Panc1 (cell line): ENCODE measurements at regions not wholly inside any gene's neighbourhood (a gene's known extent, or its start where the extent isn't known, plus 50 kb on each side); places are given as distances from the start of the nearest gene placed in this dataset.

Experiments
- ATAC-seq: fragments of 200-7000 bp; cut with Tn5 transposase; 2 replicates; pipeline ENCODE4 v1.9.1; 2020; ENCODE audit warnings: mild to moderate bottlenecking, moderate library complexity
- BruUV-seq: library from RNA; stranded (reverse); fragments of 400-500 nt; replicated peaks from 2 replicates; lab custom pipeline; 2021; lab: Mats Ljungman, UMichigan
- CTCF ChIA-PET: fragments of 300-600 bp; sonication (Branson Sonifier 250); formaldehyde crosslinking; loops from one replicate; lab custom pipeline; 2022; ENCODE audit warnings: antibody characterized with exemption; lab: Charles Lee
- POLR2A ChIA-PET: fragments of 300-600 bp; sonication (Branson Sonifier 250); formaldehyde crosslinking; loops from one replicate; lab custom pipeline; 2022; ENCODE audit warnings: antibody characterized with exemption; lab: Charles Lee
- DNase-seq: peaks from one replicate; pipeline ENCODE4 v3.0.0-alpha.2; 2010; ENCODE audit warnings: low read depth, low spot score
- H3K27ac ChIP-seq: 2 replicates; pipeline ENCODE4 v1.5.1; 2011; ENCODE audit warnings: mild to moderate bottlenecking, low read length, inconsistent platforms
- H3K27me3 ChIP-seq: fragments of 200-500 bp; sonication (Bioruptor generic); 2 replicates; pipeline ENCODE4 v1.6.0; 2014; ENCODE audit warnings: low read length, inconsistent platforms; ENCODE audit not compliant: control insufficient read depth, insufficient read depth
- H3K36me3 ChIP-seq: fragments of 200-500 bp; sonication (Bioruptor generic); 2 replicates; pipeline ENCODE4 v1.5.1; 2014; ENCODE audit warnings: inconsistent platforms, mild to moderate bottlenecking, low read length, moderate library complexity; ENCODE audit not compliant: control insufficient read depth, insufficient read depth
- H3K4me1 ChIP-seq: 2 replicates; pipeline ENCODE4 v1.5.1; 2011; ENCODE audit warnings: inconsistent platforms, mild to moderate bottlenecking, low read length, moderate library complexity; ENCODE audit not compliant: control insufficient read depth, insufficient read depth
- H3K4me3 ChIP-seq, 2 experiments: 2 replicates each; pipeline ENCODE4 v1.5.1; 2011 to 2012; ENCODE audit warnings: low read depth in 2 of 2, low read length in 2 of 2, mild to moderate bottlenecking in 2 of 2, inconsistent platforms in 1 of 2, moderate library complexity in 1 of 2
- H3K9me3 ChIP-seq: fragments of 200-500 bp; sonication (Bioruptor generic); 2 replicates; pipeline ENCODE4 v1.5.1; 2014; ENCODE audit warnings: low read depth, mild to moderate bottlenecking, inconsistent platforms, low read length, moderate library complexity; ENCODE audit not compliant: control insufficient read depth, insufficient read depth
- POLR2AphosphoS5 ChIP-seq: IDR thresholded peaks from 2 replicates; pipeline ENCODE4 v1.6.1; 2012; ENCODE audit warnings: mild to moderate bottlenecking, low read depth, low read length, moderate library complexity
- SIN3A ChIP-seq: IDR thresholded peaks from 2 replicates; pipeline ENCODE4 v1.6.1; 2012; ENCODE audit warnings: low read depth, mild to moderate bottlenecking, low read length, moderate library complexity, borderline replicate concordance; ENCODE audit not compliant: insufficient read depth
- TCF7L2 ChIP-seq: IDR thresholded peaks from 2 replicates; pipeline ENCODE4 v1.6.1; 2011; ENCODE audit warnings: mild to moderate bottlenecking, low read depth, low read length, inconsistent platforms
- in situ Hi-C: cut with HindIII; loops from 2 replicates; pipeline ENCODE4 v1.10.0; 2016; ENCODE audit warnings: low sequenced_read_pairs, low pct_unique_long_range_greater_than_20kb
- intact Hi-C: fragments of 100-400 bp; cut with micrococcal nuclease; formaldehyde crosslinking; loops from one replicate; pipeline ENCODE4 v1.10.0; 2022; ENCODE audit not compliant: unreplicated experiment
- TF ChIP-seq, protein P1 (sequence below): fragments of 450-650 bp; IDR thresholded peaks from 2 replicates; pipeline ENCODE4 v1.5.1; 2017; ENCODE audit warnings: mild to moderate bottlenecking
- TF ChIP-seq, protein P2 (sequence below), 2 experiments: IDR thresholded peaks; 2 replicates each; pipeline ENCODE4 v1.6.1; 2011 to 2012; ENCODE audit warnings: low read depth in 2 of 2, control low read depth in 1 of 2, low read length in 1 of 2, mild to moderate bottlenecking in 1 of 2, moderate library complexity in 1 of 2; ENCODE audit not compliant: insufficient read depth in 1 of 2

DNA sequence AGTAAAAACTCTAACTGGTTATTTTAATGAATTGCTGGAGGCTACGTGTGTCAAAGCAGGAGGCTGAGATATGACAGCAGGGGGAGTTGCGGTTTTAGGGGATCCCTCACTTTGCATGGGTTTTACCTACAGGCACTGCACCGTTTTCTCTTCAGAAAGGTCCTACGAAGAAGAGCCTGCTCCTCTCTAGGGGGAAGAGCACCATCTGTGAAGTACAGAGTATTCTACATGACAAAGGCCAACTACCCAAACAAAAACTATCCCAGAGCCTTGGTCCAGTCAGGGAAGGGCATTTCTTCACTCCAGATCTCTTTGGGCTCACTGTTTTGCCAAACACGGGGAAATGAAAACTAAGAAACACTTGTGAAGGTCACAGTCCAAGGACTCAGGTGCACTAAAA lies 696.7 kb upstream of the SOX11 start:
- CTCF ChIA-PET, result no interaction called here
- no peak overlapping the region for H3K4me3 ChIP-seq
- no peaks in the 10 kb centered on the region for H3K9me3 ChIP-seq
- no peaks in the 10 kb centered on the region for H3K4me1 ChIP-seq
- H3K27ac ChIP-seq, result no peak overlapping the region
- intact Hi-C loops, result no loop called here
- DNase-seq (no peak), ATAC-seq (no peak)
- TF ChIP-seq TCF7L2, result no peak
- no peaks in the 10 kb centered on the region for H3K36me3 ChIP-seq
- in situ Hi-C loops, result no loop called here
- no peaks in the 10 kb centered on the region for H3K27me3 ChIP-seq
- POLR2A ChIA-PET, result no interaction called here
- no TSS peak for BruUV-seq

DNA sequence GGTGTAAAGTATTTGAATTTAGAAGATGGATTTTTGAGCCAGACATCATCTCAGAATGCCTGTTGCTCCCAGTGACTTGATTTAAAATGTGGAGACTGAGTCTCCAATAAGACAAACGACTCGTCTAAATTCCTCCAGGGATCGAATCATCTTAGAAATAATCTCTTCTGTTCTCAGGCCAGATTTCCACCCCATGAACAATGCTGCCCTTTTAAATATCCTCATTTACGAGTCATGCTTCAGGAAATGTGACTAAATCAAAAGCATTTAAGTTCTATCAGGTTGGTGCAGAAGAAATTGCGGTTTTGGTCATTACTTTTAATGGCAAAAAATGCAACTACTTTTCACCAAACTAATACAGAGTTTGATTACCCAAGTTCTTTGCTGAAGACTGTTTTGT lies 684.6 kb upstream of the SOX11 start:
- POLR2A ChIA-PET, result no interaction called here
- Histone ChIP-seq H3K9me3 (no peaks in the 10 kb centered on the region), H3K4me3 (no peak overlapping the region), H3K27ac (no peak overlapping the region), H3K27me3 (no peaks in the 10 kb centered on the region), H3K4me1 (no peaks in the 10 kb centered on the region), H3K36me3 (no peaks in the 10 kb centered on the region)
- BruUV-seq, result no TSS peak
- TF ChIP-seq TCF7L2 (no peak), SIN3A (no peak), POLR2AphosphoS5 (no peak)
- TF ChIP-seq, protein P1, sequence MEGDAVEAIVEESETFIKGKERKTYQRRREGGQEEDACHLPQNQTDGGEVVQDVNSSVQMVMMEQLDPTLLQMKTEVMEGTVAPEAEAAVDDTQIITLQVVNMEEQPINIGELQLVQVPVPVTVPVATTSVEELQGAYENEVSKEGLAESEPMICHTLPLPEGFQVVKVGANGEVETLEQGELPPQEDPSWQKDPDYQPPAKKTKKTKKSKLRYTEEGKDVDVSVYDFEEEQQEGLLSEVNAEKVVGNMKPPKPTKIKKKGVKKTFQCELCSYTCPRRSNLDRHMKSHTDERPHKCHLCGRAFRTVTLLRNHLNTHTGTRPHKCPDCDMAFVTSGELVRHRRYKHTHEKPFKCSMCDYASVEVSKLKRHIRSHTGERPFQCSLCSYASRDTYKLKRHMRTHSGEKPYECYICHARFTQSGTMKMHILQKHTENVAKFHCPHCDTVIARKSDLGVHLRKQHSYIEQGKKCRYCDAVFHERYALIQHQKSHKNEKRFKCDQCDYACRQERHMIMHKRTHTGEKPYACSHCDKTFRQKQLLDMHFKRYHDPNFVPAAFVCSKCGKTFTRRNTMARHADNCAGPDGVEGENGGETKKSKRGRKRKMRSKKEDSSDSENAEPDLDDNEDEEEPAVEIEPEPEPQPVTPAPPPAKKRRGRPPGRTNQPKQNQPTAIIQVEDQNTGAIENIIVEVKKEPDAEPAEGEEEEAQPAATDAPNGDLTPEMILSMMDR, result no peak
- TF ChIP-seq, protein P2, sequence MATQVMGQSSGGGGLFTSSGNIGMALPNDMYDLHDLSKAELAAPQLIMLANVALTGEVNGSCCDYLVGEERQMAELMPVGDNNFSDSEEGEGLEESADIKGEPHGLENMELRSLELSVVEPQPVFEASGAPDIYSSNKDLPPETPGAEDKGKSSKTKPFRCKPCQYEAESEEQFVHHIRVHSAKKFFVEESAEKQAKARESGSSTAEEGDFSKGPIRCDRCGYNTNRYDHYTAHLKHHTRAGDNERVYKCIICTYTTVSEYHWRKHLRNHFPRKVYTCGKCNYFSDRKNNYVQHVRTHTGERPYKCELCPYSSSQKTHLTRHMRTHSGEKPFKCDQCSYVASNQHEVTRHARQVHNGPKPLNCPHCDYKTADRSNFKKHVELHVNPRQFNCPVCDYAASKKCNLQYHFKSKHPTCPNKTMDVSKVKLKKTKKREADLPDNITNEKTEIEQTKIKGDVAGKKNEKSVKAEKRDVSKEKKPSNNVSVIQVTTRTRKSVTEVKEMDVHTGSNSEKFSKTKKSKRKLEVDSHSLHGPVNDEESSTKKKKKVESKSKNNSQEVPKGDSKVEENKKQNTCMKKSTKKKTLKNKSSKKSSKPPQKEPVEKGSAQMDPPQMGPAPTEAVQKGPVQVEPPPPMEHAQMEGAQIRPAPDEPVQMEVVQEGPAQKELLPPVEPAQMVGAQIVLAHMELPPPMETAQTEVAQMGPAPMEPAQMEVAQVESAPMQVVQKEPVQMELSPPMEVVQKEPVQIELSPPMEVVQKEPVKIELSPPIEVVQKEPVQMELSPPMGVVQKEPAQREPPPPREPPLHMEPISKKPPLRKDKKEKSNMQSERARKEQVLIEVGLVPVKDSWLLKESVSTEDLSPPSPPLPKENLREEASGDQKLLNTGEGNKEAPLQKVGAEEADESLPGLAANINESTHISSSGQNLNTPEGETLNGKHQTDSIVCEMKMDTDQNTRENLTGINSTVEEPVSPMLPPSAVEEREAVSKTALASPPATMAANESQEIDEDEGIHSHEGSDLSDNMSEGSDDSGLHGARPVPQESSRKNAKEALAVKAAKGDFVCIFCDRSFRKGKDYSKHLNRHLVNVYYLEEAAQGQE (IDR thresholded peaks at IDR 0.05; ENCODE audit: insufficient read depth in 1 of 2, low read depth in 2 of 2, low read length in 1 of 2), result no peak
- ATAC-seq, result no peak
- intact Hi-C loops (no loop called here), in situ Hi-C loops (no loop called here)
- CTCF ChIA-PET, result no interaction called here
- no peak for DNase-seq

DNA sequence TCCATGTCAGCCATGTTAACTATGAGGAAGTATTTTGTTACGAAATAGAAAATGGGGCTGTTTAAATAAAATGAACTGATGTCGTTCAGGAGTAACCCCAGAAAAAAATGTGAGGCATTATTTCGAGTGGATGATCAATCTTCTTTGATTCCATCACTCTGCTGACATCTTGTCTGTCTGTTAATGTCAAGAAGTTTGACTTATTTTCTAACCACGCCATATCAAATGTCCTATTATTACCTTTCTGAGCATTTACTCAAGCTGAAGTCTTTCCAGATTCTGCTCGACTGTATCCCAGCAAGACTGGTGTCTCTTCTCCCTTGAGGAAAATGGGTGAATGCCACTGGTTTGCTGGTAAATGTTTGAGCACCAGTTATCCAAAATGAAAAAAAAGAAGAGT lies 672.9 kb upstream of the SOX11 start:
- in situ Hi-C loops, result no loop called here
- Histone ChIP-seq H3K4me1 (no peaks in the 10 kb centered on the region), H3K27me3 (no peaks in the 10 kb centered on the region), H3K36me3 (no peaks in the 10 kb centered on the region), H3K27ac (no peak overlapping the region), H3K9me3 (no peaks in the 10 kb centered on the region), H3K4me3 (no peak overlapping the region)
- ATAC-seq (no peak), DNase-seq (no peak)
- TF ChIP-seq, protein P1, result no peak
- TF ChIP-seq, protein P2 (IDR thresholded peaks at IDR 0.05; ENCODE audit: insufficient read depth in 1 of 2, low read depth in 2 of 2, low read length in 1 of 2), result no peak
- TF ChIP-seq SIN3A, result no peak
- TF ChIP-seq POLR2AphosphoS5, result no peak
- TF ChIP-seq TCF7L2, result no peak
- intact Hi-C loops, result loop anchor here (10.0 kb wide), 1 partner anchor 345 kb away; no protein-coding TSS in a partner anchor
- CTCF ChIA-PET, result no interaction called here
- no TSS peak for BruUV-seq
- POLR2A ChIA-PET, result no interaction called here
